NCI-H1417 treated with DMSO at 0.1 percent for 48 hours (cell line): ENCODE measurements at regions not wholly inside any gene's neighbourhood (a gene's known extent, or its start where the extent isn't known, plus 50 kb on each side); places are given as distances from the start of the nearest gene placed in this dataset.
A peak's percentile ranks its signal among the peaks of the same experiment; 100 is the strongest.
"Not testable (repeated sequence)": the region's sequence is repeated elsewhere in the genome, so short reads cannot be mapped to it uniquely, and the experiment has no call there.

Experiments used
- DNase-seq: peaks from one replicate; lab custom pipeline; 2025; lab: John Stamatoyannopoulos, UW

GRCh38 chr9:82726424-82727276 is 336.3 kb downstream of the RASEF start:
- DNase-seq, result no peak

- DNase-seq, result no peak
Observed at GRCh38 chr9:82729141-82729540, 333.8 kb downstream of the RASEF start.

GRCh38 chr9:82729991-82730589 is 332.9 kb downstream of the RASEF start:
- DNase-seq, result no peak

- DNase-seq, result no peak
Observed at GRCh38 chr9:82732928-82733327, 330.0 kb downstream of the RASEF start.

GRCh38 chr9:82736126-82736525 is 326.8 kb downstream of the RASEF start:
- no peak for DNase-seq

- DNase-seq, result no peak
Observed at GRCh38 chr9:82736701-82737100, 326.2 kb downstream of the RASEF start.

- DNase-seq, result no peak
Observed at GRCh38 chr9:82745919-82746318, 317.0 kb downstream of the RASEF start.

GRCh38 chr9:82750411-82750913 is 312.5 kb downstream of the RASEF start:
- no peak for DNase-seq

GRCh38 chr9:82757924-82758323 is 305.0 kb downstream of the RASEF start:
- DNase-seq, result no peak

GRCh38 chr9:82761027-82761426 is 301.9 kb downstream of the RASEF start:
- no peak for DNase-seq

- DNase-seq, result no peak
Observed at GRCh38 chr9:82761956-82762355, 301.0 kb downstream of the RASEF start.

- no peak for DNase-seq
Observed at GRCh38 chr9:82763656-82764055, 299.3 kb downstream of the RASEF start.

- DNase-seq, result no peak
Observed at GRCh38 chr9:82764061-82764668, 298.8 kb downstream of the RASEF start.

- DNase-seq, result not testable (repeated sequence)
Observed at GRCh38 chr9:82774707-82775231, 288.2 kb downstream of the RASEF start.

- DNase-seq, result no peak
Observed at GRCh38 chr9:82776508-82776907, 286.4 kb downstream of the RASEF start.

- DNase-seq, result no peak
Observed at GRCh38 chr9:82777366-82777765, 285.6 kb downstream of the RASEF start.

GRCh38 chr9:82778923-82779322 is 284.0 kb downstream of the RASEF start:
- not testable (repeated sequence) for DNase-seq

GRCh38 chr9:82780017-82780416 is 282.9 kb downstream of the RASEF start:
- DNase-seq, result no peak

- peak; percentile 95 for DNase-seq
Observed at GRCh38 chr9:82781921-82782392, 281.0 kb downstream of the RASEF start.

- no peak for DNase-seq
Observed at GRCh38 chr9:82783045-82783444, 279.9 kb downstream of the RASEF start.

GRCh38 chr9:82784589-82784988 is 278.4 kb downstream of the RASEF start:
- no peak for DNase-seq

GRCh38 chr9:82789155-82789824 is 273.7 kb downstream of the RASEF start:
- no peak for DNase-seq
